B cell (primary cell): ENCODE measurements at regions not wholly inside any gene's neighbourhood (a gene's known extent, or its start where the extent isn't known, plus 50 kb on each side); places are given as distances from the start of the nearest gene placed in this dataset.

Source experiments
- CTCF ChIP-seq: fragments of 200-600 bp; IDR thresholded peaks from one replicate; pipeline ENCODE4 v1.8.0; 2022; ENCODE audit warnings: antibody characterized with exemption, mild to moderate bottlenecking
- EZH2 ChIP-seq: IDR thresholded peaks from 2 replicates; pipeline ENCODE4 v1.6.1; 2012; ENCODE audit warnings: borderline replicate concordance, low read depth, mild to moderate bottlenecking, moderate library complexity, low read length; ENCODE audit not compliant: insufficient read depth, poor library complexity, severe bottlenecking

- TF ChIP-seq CTCF (no peak), EZH2 (no peak)
Measured at GRCh38 chr2:239768907-239769553, 256.1 kb downstream of the NDUFA10 start.
